Activated CD8-positive, alpha-beta T cell treated with anti-CD3 and anti-CD28 coated beads for 36 hours (primary cell): ENCODE measurements at regions not wholly inside any gene's neighbourhood (a gene's known extent, or its start where the extent isn't known, plus 50 kb on each side); places are given as distances from the start of the nearest gene placed in this dataset.

Experiments used
- ATAC-seq: fragments of 200-7000 bp; cut with Tn5 transposase; one replicate; pipeline ENCODE4 v1.10.0; 2021; ENCODE audit warnings: mild to moderate bottlenecking, moderate library complexity
- CTCF ChIA-PET: fragments of 350-600 bp; sonication (Branson Sonifier 250); formaldehyde crosslinking; loops from one replicate; lab custom pipeline; 2021; ENCODE audit warnings: antibody characterized with exemption; lab: Charles Lee
- POLR2A ChIA-PET: fragments of 350-600 bp; sonication (Branson Sonifier 250); formaldehyde crosslinking; loops from one replicate; lab custom pipeline; 2021; ENCODE audit warnings: antibody characterized with exemption; lab: Charles Lee
- DNase-seq: peaks from one replicate; pipeline ENCODE4 v3.0.0-alpha.2; 2020
- H3K27ac Mint-ChIP-seq: one replicate; pipeline ENCODE4 v1.8.0; 2021; ENCODE audit warnings: mild to moderate bottlenecking, mixed read lengths
- H3K27me3 Mint-ChIP-seq: one replicate; pipeline ENCODE4 v1.8.0; 2021; ENCODE audit warnings: mixed read lengths
- H3K36me3 Mint-ChIP-seq: one replicate; pipeline ENCODE4 v1.8.0; 2021; ENCODE audit warnings: low read depth, mixed read lengths
- H3K4me1 Mint-ChIP-seq: one replicate; pipeline ENCODE4 v1.8.0; 2021; ENCODE audit warnings: low read depth, mixed read lengths
- H3K4me3 Mint-ChIP-seq: one replicate; pipeline ENCODE4 v1.8.0; 2021; ENCODE audit warnings: mild to moderate bottlenecking, moderate library complexity, mixed read lengths
- H3K9me3 Mint-ChIP-seq: one replicate; pipeline ENCODE4 v1.8.0; 2021; ENCODE audit warnings: mixed read lengths
- intact Hi-C: fragments of 100-400 bp; cut with micrococcal nuclease; formaldehyde crosslinking; loops from one replicate; pipeline ENCODE4 v1.10.0; 2022
- TF ChIP-seq, protein P1 (sequence below): fragments of 200-600 bp; IDR thresholded peaks from one replicate; pipeline ENCODE4 v1.8.0; 2022; ENCODE audit warnings: antibody characterized with exemption, mild to moderate bottlenecking

DNA sequence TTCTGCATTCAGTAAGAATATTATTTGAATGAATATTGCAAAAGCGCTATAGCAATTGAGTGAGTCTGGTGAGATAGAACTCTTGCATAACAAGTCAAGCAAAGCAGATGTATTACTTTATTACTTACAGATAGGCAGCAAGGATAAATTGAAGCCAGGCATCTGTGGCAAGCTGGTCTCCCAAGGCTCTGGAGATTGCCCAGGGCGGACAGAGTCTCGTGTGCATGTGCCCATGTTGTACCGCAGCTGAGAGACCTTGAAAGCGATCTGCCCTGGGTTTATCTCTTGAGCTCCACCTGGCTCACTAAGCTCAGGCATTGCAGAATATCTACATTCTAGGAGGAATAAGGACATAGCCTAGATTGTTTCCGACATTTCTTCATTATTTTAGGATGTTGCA, 591.6 kb downstream of the ISL1 start:
- H3K9me3 Mint-ChIP-seq = peaks cover 2% of the 10 kb centered on the region
- ChIA-PET CTCF (no interaction called here), POLR2A (no interaction called here)
- DNase-seq (no peak), ATAC-seq (no peak)
- H3K4me3 Mint-ChIP-seq = no peak overlapping the region
- TF ChIP-seq, protein P1, sequence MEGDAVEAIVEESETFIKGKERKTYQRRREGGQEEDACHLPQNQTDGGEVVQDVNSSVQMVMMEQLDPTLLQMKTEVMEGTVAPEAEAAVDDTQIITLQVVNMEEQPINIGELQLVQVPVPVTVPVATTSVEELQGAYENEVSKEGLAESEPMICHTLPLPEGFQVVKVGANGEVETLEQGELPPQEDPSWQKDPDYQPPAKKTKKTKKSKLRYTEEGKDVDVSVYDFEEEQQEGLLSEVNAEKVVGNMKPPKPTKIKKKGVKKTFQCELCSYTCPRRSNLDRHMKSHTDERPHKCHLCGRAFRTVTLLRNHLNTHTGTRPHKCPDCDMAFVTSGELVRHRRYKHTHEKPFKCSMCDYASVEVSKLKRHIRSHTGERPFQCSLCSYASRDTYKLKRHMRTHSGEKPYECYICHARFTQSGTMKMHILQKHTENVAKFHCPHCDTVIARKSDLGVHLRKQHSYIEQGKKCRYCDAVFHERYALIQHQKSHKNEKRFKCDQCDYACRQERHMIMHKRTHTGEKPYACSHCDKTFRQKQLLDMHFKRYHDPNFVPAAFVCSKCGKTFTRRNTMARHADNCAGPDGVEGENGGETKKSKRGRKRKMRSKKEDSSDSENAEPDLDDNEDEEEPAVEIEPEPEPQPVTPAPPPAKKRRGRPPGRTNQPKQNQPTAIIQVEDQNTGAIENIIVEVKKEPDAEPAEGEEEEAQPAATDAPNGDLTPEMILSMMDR = no peak
- no peaks in the 10 kb centered on the region for H3K27me3 Mint-ChIP-seq
- intact Hi-C loops = no loop called here
- no peak overlapping the region for H3K27ac Mint-ChIP-seq
- H3K4me1 Mint-ChIP-seq = no peaks in the 10 kb centered on the region
- no peaks in the 10 kb centered on the region for H3K36me3 Mint-ChIP-seq

DNA sequence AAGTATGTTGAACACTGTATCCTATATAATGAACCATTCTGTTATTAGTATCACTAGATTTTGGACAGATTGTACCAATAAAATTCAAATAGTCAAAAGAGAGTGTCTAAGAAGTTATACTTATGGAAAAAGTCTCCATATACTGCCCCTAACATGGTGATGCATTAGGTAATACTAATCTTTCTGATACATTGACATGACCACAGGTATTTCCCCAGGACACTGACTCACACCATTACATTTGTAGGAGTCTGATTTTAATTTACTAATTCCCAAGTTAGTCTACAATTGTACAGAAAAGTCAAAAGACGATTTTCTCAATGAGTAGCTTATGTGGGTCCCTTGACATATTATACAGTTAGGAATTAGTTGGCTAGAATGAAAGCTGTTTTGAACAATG, 593.8 kb downstream of the ISL1 start:
- ChIA-PET POLR2A (interaction anchor here (1.0 kb wide), 1 partner anchor 62 kb away, joined by 3 read pairs; no protein-coding TSS in a partner anchor), CTCF (no interaction called here)
- no peak overlapping the region for H3K27ac Mint-ChIP-seq
- H3K4me3 Mint-ChIP-seq = no peak overlapping the region
- intact Hi-C loops = no loop called here
- H3K27me3 Mint-ChIP-seq = no peaks in the 10 kb centered on the region
- ATAC-seq (no peak), DNase-seq (no peak)
- H3K36me3 Mint-ChIP-seq = no peaks in the 10 kb centered on the region
- TF ChIP-seq, protein P1 = no peak
- H3K4me1 Mint-ChIP-seq = no peaks in the 10 kb centered on the region
- no peaks in the 10 kb centered on the region for H3K9me3 Mint-ChIP-seq

DNA sequence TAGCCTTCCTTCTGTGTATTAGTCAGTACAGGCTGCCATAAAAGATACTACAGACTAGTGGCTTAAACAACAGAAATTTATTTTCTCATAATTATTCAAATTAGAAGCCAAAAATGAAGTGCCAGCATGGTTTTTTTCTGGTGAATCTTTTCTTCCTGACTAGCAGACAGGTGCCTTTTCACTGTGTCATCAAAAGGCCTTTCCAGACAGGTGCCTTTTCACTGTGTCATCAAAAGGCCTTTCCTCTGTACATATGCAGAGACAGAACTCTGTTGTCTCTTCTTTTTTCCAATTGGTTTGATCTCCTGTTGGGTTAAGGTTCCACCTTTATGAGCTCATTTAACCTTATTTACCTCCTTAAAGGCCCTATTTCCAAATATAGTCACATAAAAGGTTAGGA, 599.9 kb downstream of the ISL1 start:
- intact Hi-C loops = no loop called here
- no peaks in the 10 kb centered on the region for H3K36me3 Mint-ChIP-seq
- DNase-seq = no peak
- no peak for ATAC-seq
- no peaks in the 10 kb centered on the region for H3K4me1 Mint-ChIP-seq
- ChIA-PET CTCF (no interaction called here), POLR2A (no interaction called here)
- no peaks in the 10 kb centered on the region for H3K9me3 Mint-ChIP-seq
- no peak overlapping the region for H3K4me3 Mint-ChIP-seq
- no peaks in the 10 kb centered on the region for H3K27me3 Mint-ChIP-seq
- no peak overlapping the region for H3K27ac Mint-ChIP-seq
- TF ChIP-seq, protein P1 = no peak

DNA sequence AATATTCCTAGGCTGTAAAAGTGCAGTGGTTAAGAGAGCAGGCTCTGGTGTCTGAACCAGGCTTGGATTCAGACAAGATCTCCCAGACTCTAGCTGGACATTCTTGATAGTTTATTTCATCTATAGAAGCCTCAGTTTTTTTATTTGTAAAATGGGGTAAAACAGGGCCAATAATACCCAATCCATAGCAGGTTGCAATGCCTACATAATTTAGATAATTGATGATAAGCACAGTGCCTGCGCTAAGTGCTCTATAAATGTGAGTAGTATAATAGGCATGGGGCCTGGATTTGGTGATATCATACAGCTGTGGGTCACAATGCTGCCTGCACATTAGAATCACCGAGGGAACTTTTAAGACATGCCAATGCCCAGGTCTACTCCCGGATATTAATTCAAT, 603.5 kb downstream of the ISL1 start:
- ATAC-seq = no peak
- H3K4me3 Mint-ChIP-seq = no peak overlapping the region
- TF ChIP-seq, protein P1 = no peak
- intact Hi-C loops = no loop called here
- H3K9me3 Mint-ChIP-seq = no peaks in the 10 kb centered on the region
- DNase-seq = no peak
- no peaks in the 10 kb centered on the region for H3K36me3 Mint-ChIP-seq
- no peaks in the 10 kb centered on the region for H3K4me1 Mint-ChIP-seq
- no peak overlapping the region for H3K27ac Mint-ChIP-seq
- ChIA-PET CTCF (interaction anchor here (0.9 kb wide), 1 partner anchor 12 kb away, joined by 3 read pairs; no protein-coding TSS in a partner anchor), POLR2A (no interaction called here)
- no peaks in the 10 kb centered on the region for H3K27me3 Mint-ChIP-seq

DNA sequence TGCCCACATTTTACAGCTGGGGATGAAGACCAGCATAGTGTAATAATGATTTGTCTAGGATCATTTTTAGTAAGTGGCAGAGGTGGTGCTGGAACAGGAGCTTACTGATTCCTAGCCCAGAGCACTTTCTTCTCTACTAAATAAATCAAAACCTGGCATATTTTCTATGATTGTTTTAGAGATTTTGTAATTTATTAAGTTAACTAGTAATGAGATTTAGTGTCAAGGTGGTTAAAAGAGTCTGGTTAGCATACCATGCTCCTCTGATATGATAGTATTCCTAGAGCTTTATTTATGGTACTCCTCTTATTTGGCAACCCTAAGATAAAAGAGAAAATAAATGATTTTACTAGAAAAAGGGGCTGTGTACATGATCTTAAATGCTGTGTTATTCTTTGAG, 604.0 kb downstream of the ISL1 start:
- ATAC-seq (no peak), DNase-seq (no peak)
- intact Hi-C loops = no loop called here
- ChIA-PET CTCF (interaction anchor here (0.9 kb wide), 1 partner anchor 11 kb away, joined by 3 read pairs; no protein-coding TSS in a partner anchor), POLR2A (no interaction called here)
- no peak overlapping the region for H3K27ac Mint-ChIP-seq
- H3K4me1 Mint-ChIP-seq = no peaks in the 10 kb centered on the region
- H3K4me3 Mint-ChIP-seq = no peak overlapping the region
- TF ChIP-seq, protein P1 = no peak
- H3K9me3 Mint-ChIP-seq = no peaks in the 10 kb centered on the region
- H3K36me3 Mint-ChIP-seq = no peaks in the 10 kb centered on the region
- no peaks in the 10 kb centered on the region for H3K27me3 Mint-ChIP-seq
